GM18505 (cell line): ENCODE measurements at regions not wholly inside any gene's neighbourhood (a gene's known extent, or its start where the extent isn't known, plus 50 kb on each side); places are given as distances from the start of the nearest gene placed in this dataset.

ENCODE experiments used
- ATAC-seq: cut with Tn5 transposase; IDR thresholded peaks from one replicate; pipeline ENCODE4 v1.9.1; 2021; ENCODE audit not compliant: unreplicated experiment
- POLR2A ChIP-seq: IDR thresholded peaks from 4 replicates; pipeline ENCODE4 v1.6.1; 2011; ENCODE audit warnings: borderline replicate concordance; ENCODE audit not compliant: insufficient read depth, insufficient read length; ENCODE audit errors: extremely low read depth

DNA sequence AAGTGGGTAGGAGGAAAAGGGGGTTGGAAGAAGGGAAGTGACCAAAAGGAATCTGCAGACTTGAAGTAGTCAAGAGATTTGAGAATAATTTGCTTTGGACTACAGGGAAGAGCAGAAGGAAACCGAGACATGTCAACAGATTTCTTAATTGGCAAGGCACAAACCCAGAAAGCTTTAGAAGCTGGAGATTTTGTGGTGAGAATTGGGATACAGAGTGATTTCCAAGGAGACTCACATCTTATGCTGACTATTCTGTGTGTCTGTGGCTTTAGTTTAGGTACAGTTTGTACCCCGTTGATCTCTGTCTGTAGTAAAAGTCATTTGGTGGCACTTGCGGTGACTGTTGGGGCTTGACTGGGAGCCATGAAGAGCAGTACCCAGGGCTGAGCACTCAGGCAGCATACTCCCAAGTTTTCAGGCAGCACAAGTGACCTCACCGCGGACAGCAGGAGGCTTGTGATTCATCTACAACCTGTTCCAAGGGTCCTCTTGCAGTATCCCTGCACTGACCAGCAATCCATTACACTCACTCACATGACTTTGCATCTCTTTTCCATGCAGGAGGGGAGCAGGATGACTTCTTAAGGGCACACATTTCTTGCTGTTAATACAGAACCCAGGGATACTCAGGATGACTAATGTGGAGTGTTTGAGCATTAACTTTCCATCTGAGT, 97.1 kb upstream of the TNP1 start:
- TF ChIP-seq POLR2A = no peak

DNA sequence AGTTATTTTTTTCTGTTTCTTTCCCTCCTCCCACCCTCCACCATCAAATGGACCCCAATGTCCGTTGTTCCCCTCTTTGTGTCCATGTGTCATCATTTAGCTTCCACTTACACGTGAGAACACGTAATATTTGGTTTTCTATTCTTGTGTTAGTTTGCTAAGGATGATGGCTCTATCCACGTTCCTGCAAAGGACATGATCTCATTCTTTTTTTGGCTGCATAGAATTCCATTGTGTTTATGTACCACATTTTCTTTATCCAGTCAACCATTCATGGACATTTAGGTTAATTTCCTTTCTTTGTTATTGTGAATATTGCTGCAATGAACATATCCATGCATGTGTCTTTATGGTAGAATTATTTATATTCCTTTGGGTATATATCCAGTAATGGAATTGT, 91.3 kb upstream of the TNP1 start:
- TF ChIP-seq POLR2A = no peak
- ATAC-seq = no peak

More for the DNA sequence above, 97.1 kb upstream of the TNP1 start:
- ATAC-seq = no peak

DNA sequence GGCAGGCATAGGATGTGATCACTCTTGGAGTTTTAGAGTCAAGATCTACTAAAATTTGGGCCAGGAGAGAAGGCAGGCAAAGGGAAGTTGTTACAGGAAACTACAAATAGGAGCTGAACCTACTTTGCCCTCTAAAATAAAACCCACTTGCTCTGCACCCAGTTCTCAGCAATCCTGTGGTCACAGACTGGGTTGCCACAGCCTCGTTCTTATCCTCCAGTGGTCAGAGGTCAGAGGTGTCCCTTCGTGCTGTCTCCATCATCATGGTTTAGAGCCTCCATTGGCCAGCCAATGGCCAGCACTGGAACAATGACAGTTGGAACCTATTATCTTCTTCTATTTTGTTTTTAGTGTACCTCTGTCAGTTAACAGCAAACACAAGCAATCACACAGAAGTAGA, 90.7 kb upstream of the TNP1 start:
- no peak for TF ChIP-seq POLR2A
- no peak for ATAC-seq

DNA sequence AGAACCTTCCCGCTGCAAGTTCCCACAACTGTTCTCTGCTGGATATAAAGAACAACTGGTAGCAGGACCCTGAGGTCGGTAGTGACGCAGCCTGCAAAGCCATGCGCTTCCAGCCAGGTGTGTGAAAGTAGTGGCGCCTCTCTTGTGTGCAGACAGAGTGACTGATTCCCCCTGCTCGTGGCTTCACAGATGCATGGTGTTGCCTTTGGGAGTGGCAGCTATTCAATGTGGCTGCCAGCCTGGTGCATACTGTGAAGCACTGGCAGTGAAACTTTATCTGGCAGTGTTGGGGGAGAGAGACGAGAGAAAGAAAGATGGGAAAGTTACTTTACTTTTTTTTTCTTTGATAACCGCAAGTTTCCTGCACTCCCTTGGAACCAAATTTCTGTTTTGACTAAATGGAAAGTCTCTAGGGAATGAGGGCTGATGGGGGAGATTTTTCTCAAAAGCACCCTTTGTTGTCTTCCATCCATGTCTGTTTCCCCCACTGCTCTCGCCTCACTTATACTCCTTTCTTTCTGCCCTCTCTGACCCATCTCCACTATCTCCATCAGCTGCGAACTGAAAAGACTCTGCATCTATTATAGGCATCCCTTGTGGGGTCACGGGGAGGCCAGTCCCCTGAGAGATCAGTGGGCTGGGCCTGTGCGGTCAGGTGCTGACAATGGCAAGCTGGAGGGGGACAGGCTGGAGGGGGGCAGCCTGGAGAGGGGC, 90.0 kb upstream of the TNP1 start:
- no peak for TF ChIP-seq POLR2A
- ATAC-seq = no peak

DNA sequence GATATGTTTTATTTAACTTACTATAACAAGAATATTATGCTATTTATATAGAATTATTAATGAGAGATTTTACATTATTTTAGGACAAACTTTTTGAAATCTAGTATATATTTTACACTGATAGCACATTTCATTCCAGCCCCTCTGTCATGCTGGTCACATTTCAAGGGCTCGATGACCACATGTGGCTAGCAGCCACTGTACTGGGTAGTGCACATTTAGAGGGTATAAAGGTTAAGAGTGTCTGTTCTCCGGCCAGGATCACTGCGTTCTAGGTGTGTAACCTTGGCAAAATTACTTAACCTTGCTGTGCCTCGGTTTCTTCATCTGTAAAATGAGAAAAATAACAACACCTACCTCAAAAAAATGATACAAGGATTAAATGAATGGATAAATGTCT, 87.2 kb upstream of the TNP1 start:
- ATAC-seq = no peak
- TF ChIP-seq POLR2A = no peak

DNA sequence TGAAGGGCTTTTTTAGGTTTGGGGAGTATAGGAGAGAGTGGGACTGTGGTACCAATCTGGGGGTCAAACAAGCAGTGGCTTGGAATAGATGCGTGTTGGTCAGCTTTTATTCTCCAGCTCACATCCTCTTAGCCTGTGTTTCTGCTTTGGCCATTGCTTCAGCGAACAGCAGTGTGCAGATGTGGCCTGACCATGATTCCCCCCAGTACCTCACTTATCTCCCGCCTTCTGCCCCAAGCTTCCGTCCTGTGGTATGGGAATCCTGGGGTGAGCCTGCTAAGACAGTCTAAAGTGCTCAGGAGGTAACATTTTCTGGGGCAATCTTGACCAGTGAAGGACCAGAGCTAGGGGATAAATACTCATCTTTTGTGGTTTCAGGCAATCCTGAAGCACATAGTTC, 84.9 kb upstream of the TNP1 start:
- TF ChIP-seq POLR2A = no peak
- ATAC-seq = no peak

DNA sequence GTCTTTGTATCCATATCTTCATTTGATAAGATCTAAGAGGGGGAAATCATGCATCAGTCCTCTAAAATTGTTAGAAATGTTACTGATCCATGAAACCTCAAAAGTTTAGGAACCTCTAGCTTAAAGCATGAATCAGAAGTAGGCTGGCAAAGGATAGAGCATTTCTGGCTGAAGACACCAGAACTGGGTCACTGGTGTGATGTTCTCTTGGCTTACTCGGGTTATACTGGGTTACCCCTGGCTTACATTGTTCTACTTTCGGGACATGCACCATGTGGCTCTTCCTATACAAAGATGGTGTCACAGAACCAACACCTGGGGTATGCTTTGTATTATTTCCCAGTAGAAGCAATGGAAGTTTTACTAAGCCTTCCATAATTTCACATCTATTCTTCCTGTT, 83.2 kb upstream of the TNP1 start:
- no peak for TF ChIP-seq POLR2A

DNA sequence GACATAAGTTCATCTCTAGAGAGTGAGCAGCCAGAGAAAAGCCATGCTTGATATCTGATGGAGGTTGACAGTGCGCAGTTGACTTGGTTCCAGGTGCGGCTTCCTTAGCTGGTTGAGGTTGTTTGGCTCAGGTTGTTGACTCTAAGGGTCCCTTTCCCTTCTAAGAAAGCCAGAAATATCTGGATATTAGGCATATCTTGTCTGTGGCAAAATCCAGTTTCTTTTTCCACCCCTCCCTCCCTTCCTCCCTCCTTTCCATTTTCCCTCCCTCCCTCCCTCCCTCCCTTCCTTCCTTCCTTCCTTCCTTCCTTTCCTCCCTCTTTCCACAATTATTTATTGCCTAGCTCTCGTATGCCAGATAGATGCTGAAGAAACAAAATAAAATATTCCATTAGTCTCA, 82.6 kb upstream of the TNP1 start:
- no peak for ATAC-seq
- TF ChIP-seq POLR2A = no peak

More for the DNA sequence above, 83.2 kb upstream of the TNP1 start:
- ATAC-seq = no peak

DNA sequence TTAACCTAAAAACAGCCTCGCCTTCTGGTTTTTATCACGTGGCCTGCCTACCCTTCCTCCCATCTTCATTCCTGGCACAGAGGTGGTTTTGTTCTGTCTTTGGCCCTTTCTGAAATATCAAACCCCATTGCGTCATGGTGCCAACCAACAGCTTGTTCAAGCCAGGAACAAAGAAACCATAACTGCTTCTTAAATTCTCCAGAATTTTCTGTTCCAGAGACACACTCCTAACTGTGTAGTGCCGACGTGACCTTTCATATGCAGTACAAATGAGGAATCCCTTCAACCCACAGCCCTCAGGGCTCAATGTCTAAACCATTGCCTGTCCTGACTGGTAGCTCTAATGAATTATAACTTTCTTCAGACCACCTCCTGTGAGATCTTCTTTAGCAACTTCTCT, 82.2 kb upstream of the TNP1 start:
- no peak for TF ChIP-seq POLR2A

DNA sequence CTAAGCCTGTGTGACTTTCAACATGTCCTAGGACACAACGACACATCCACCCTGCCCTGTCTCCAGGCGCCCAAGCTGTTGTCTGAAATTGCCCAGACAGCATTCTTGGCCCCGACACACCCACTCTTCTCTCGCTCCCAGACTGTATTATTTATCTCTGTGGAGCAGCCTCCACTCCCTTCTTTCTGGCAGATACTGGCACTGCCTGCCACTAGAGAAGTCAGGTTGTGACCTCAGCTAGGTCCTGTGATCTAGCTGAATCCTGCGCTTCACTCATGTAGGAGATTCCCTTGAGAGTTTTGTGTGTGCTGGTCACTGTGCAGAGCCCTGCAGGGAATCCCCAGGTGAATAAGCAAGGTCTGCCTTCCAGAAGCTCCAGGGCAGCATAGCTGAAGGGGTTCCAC, 77.1 kb upstream of the TNP1 start:
- no peak for TF ChIP-seq POLR2A
- ATAC-seq = no peak

More for the DNA sequence above, 82.2 kb upstream of the TNP1 start:
- ATAC-seq = no peak

DNA sequence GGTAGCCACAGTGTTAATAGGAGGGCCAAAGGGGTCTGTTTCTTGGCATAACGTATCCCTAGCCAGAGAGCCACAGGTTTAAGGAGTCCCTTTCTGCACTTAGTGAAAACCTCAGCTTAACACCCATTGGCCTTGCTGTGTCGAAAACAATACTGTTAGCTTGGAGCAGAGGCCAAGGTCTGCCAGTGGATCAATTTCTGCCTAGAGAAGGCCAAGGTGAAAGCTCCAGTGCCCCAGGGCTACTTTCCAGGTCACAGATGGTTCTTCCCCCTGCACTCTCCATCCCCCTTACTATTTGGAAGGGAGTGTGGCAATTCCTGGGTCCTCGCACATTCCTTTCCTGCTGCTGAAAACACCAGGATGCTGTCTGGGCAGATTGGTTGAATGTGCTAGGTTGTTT, 74.8 kb upstream of the TNP1 start:
- no peak for ATAC-seq
- TF ChIP-seq POLR2A = no peak

DNA sequence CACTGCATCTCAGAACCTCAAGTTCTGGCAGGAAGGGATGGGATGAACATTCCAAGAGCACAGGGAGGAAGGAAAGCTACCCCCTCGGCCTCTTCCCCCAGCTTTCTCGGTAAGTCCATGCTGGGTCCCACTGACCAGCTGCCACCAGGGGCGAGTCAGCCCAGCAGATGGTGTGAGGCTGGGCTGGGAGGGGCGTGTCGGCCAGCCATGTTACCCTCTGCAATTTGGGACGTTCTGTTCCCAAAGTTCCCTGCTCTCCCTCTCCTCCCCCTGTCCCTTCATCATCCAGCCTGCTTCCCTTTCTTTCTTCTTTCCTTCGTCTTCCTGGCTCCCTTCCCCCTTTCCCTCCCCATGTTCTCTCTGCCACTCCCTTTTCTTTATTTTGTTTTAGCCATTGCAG, 74.3 kb upstream of the TNP1 start:
- ATAC-seq = no peak
- no peak for TF ChIP-seq POLR2A

DNA sequence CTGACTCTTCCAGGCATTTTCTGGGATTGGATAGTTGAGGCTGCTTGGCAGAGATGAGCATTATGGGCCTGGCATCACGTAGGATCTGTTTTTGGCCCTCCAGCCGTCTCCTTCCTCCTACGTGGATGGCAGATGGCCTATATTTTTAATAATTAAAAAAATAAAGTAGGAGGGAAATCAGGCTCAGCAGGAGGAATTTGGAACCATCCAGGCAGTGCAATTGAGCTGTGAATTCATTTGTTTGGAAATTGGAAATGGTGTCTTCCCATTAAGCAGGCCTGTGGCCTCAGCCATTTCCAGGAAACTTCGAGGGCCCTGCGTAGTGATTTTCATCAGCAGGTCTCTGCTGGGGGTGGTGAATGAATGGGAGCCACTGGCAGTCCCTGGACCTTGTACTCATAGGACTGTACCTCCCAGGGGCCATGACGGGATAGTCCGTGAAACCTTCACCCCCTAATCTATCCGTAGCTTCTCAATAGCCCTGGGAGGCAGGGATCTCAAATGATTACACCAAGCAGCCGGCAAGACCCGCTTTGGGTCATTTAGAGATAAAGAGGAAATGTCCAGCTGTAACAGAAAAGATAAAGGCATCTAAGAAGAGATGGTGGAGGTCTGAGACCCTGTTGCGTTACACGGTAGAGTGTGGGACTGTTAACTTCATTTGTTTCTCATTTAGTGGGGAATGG, 73.1 kb upstream of the TNP1 start:
- no peak for TF ChIP-seq POLR2A
- ATAC-seq = no peak
